HEK293 (cell line): ENCODE measurements at regions not wholly inside any gene's neighbourhood (a gene's known extent, or its start where the extent isn't known, plus 50 kb on each side); places are given as distances from the start of the nearest gene placed in this dataset.

Source experiments
- CTCF ChIA-PET: fragments of 350-600 bp; formaldehyde crosslinking; extraction: SDS; loops from one replicate; lab custom pipeline; 2021; ENCODE audit warnings: antibody characterized with exemption; lab: Yijun Ruan, JAX
- POLR2A ChIA-PET: fragments of 300-600 bp; formaldehyde crosslinking; extraction: SDS; loops from one replicate; lab custom pipeline; 2020; ENCODE audit warnings: antibody characterized with exemption, inconsistent platforms; lab: Yijun Ruan, JAX
- H3K27ac ChIP-seq: fragments of 200-500 bp; sonication (Bioruptor generic); 2 replicates; pipeline ENCODE4 v1.5.1; 2014; ENCODE audit warnings: low read depth, low read length, control low read depth, inconsistent platforms; ENCODE audit errors: extremely low read depth
- H3K36me3 ChIP-seq, 2 experiments: fragments of 200-500 bp in 1 of 2; sonication (Bioruptor generic) in 1 of 2; 1 replicate in 1 of 2; 2 replicates in 1 of 2; pipeline ENCODE4 v1.5.1; 2014 to 2017; ENCODE audit warnings: inconsistent platforms in 2 of 2, low read length in 2 of 2; ENCODE audit not compliant: control insufficient read depth in 2 of 2, insufficient read depth in 1 of 2
- H3K4me1 ChIP-seq: fragments of 200-500 bp; sonication (Bioruptor generic); 2 replicates; pipeline ENCODE4 v1.5.1; 2014; ENCODE audit warnings: mild to moderate bottlenecking, low read length, inconsistent platforms; ENCODE audit not compliant: control insufficient read depth, insufficient read depth
- H3K4me3 ChIP-seq: 2 replicates; pipeline ENCODE4 v1.5.1; 2011; ENCODE audit warnings: low read depth, mild to moderate bottlenecking, control low read depth, low read length, moderate library complexity
- H3K9me3 ChIP-seq: fragments of 200-500 bp; sonication (Bioruptor generic); 2 replicates; pipeline ENCODE4 v1.5.1; 2014; ENCODE audit warnings: low read depth, low read length, inconsistent platforms; ENCODE audit not compliant: control insufficient read depth, insufficient read depth
- KLF10 ChIP-seq: fragments of 450-650 bp; IDR thresholded peaks from 2 replicates; pipeline ENCODE4 v1.5.1; 2018; ENCODE audit warnings: missing biosample characterization, mild to moderate bottlenecking, missing genetic modification characterization
- OVOL3 ChIP-seq: fragments of 450-650 bp; formaldehyde crosslinking; IDR thresholded peaks from 2 replicates; pipeline ENCODE4 v1.5.1; 2016; ENCODE audit warnings: missing biosample characterization, missing genetic modification characterization
- SP3 ChIP-seq: fragments of 450-650 bp; formaldehyde crosslinking; IDR thresholded peaks from 2 replicates; pipeline ENCODE4 v1.5.1; 2016; ENCODE audit warnings: missing biosample characterization, missing genetic modification characterization
- TCF7L2 ChIP-seq: IDR thresholded peaks from 2 replicates; pipeline ENCODE4 v1.6.1; 2011; ENCODE audit warnings: low read depth, mild to moderate bottlenecking, inconsistent platforms, low read length, moderate library complexity, borderline replicate concordance
- ZBTB49 ChIP-seq: fragments of 450-650 bp; formaldehyde crosslinking; IDR thresholded peaks from 2 replicates; pipeline ENCODE4 v1.5.1; 2016; ENCODE audit warnings: missing biosample characterization, missing genetic modification characterization, low read depth
- ZFHX2 ChIP-seq: fragments of 450-650 bp; formaldehyde crosslinking; conservative IDR thresholded peaks from 2 replicates; pipeline ENCODE4 v1.5.1; 2016; ENCODE audit warnings: missing biosample characterization, missing genetic modification characterization
- ZFP41 ChIP-seq: fragments of 450-650 bp; formaldehyde crosslinking; IDR thresholded peaks from 2 replicates; pipeline ENCODE4 v1.5.1; 2016; ENCODE audit warnings: missing biosample characterization, missing genetic modification characterization, borderline replicate concordance
- ZNF138 ChIP-seq: fragments of 450-650 bp; formaldehyde crosslinking; IDR thresholded peaks from 2 replicates; pipeline ENCODE4 v1.5.1; 2016; ENCODE audit warnings: missing biosample characterization, missing genetic modification characterization, borderline replicate concordance
- ZNF140 ChIP-seq: fragments of 450-650 bp; formaldehyde crosslinking; IDR thresholded peaks from 2 replicates; pipeline ENCODE4 v1.5.1; 2016; ENCODE audit warnings: missing biosample characterization, missing genetic modification characterization
- ZNF155 ChIP-seq: fragments of 450-650 bp; formaldehyde crosslinking; IDR thresholded peaks from 2 replicates; pipeline ENCODE4 v1.5.1; 2016; ENCODE audit warnings: missing biosample characterization, missing genetic modification characterization
- ZNF2 ChIP-seq: fragments of 450-650 bp; formaldehyde crosslinking; IDR thresholded peaks from 2 replicates; pipeline ENCODE4 v1.5.1; 2016; ENCODE audit warnings: missing biosample characterization, missing genetic modification characterization
- ZNF211 ChIP-seq: fragments of 450-650 bp; formaldehyde crosslinking; IDR thresholded peaks from 2 replicates; pipeline ENCODE4 v1.5.1; 2016; ENCODE audit warnings: low read depth, missing biosample characterization, missing genetic modification characterization
- ZNF214 ChIP-seq: fragments of 450-650 bp; formaldehyde crosslinking; IDR thresholded peaks from 2 replicates; pipeline ENCODE4 v1.5.1; 2017; ENCODE audit warnings: missing biosample characterization, mild to moderate bottlenecking, missing genetic modification characterization, borderline replicate concordance
- ZNF24 ChIP-seq: fragments of 450-650 bp; formaldehyde crosslinking; IDR thresholded peaks from 2 replicates; pipeline ENCODE4 v1.5.1; 2016; ENCODE audit warnings: missing biosample characterization, missing genetic modification characterization
- ZNF248 ChIP-seq: fragments of 450-650 bp; formaldehyde crosslinking; IDR thresholded peaks from 2 replicates; pipeline ENCODE4 v1.5.1; 2017; ENCODE audit warnings: missing biosample characterization, missing genetic modification characterization
- ZNF280C ChIP-seq: fragments of 450-650 bp; formaldehyde crosslinking; IDR thresholded peaks from 2 replicates; pipeline ENCODE4 v1.5.1; 2016; ENCODE audit warnings: missing biosample characterization, missing genetic modification characterization
- ZNF311 ChIP-seq: fragments of 450-650 bp; formaldehyde crosslinking; IDR thresholded peaks from 2 replicates; pipeline ENCODE4 v1.5.1; 2017; ENCODE audit warnings: missing biosample characterization, missing genetic modification characterization, borderline replicate concordance
- ZNF362 ChIP-seq: fragments of 450-650 bp; formaldehyde crosslinking; IDR thresholded peaks from 2 replicates; pipeline ENCODE4 v1.5.1; 2016; ENCODE audit warnings: missing biosample characterization, missing genetic modification characterization
- ZNF426 ChIP-seq: fragments of 450-650 bp; formaldehyde crosslinking; IDR thresholded peaks from 2 replicates; pipeline ENCODE4 v1.5.1; 2017; ENCODE audit warnings: missing biosample characterization, missing genetic modification characterization, mild to moderate bottlenecking, inconsistent platforms, moderate library complexity
- ZNF433 ChIP-seq: fragments of 450-650 bp; formaldehyde crosslinking; IDR thresholded peaks from 2 replicates; pipeline ENCODE4 v1.5.1; 2016; ENCODE audit warnings: missing biosample characterization, missing genetic modification characterization, low read depth
- ZNF449 ChIP-seq: fragments of 450-650 bp; formaldehyde crosslinking; IDR thresholded peaks from 2 replicates; pipeline ENCODE4 v1.5.1; 2017; ENCODE audit warnings: missing biosample characterization, mild to moderate bottlenecking, missing genetic modification characterization, moderate library complexity
- ZNF548 ChIP-seq: fragments of 450-650 bp; formaldehyde crosslinking; IDR thresholded peaks from 2 replicates; pipeline ENCODE4 v1.5.1; 2016; ENCODE audit warnings: missing biosample characterization, missing genetic modification characterization
- ZNF610 ChIP-seq: fragments of 450-650 bp; formaldehyde crosslinking; IDR thresholded peaks from 2 replicates; pipeline ENCODE4 v1.5.1; 2016; ENCODE audit warnings: missing biosample characterization, missing genetic modification characterization, borderline replicate concordance
- ZNF639 ChIP-seq: fragments of 450-650 bp; formaldehyde crosslinking; IDR thresholded peaks from 2 replicates; pipeline ENCODE4 v1.5.1; 2016; ENCODE audit warnings: missing biosample characterization, missing genetic modification characterization
- ZNF670 ChIP-seq: fragments of 450-650 bp; formaldehyde crosslinking; IDR thresholded peaks from 2 replicates; pipeline ENCODE4 v1.5.1; 2016; ENCODE audit warnings: missing biosample characterization, missing genetic modification characterization, low read depth
- ZNF707 ChIP-seq: fragments of 450-650 bp; formaldehyde crosslinking; IDR thresholded peaks from 2 replicates; pipeline ENCODE4 v1.5.1; 2016; ENCODE audit warnings: missing biosample characterization, missing genetic modification characterization
- ZNF791 ChIP-seq: fragments of 450-650 bp; formaldehyde crosslinking; IDR thresholded peaks from 2 replicates; pipeline ENCODE4 v1.5.1; 2016; ENCODE audit warnings: missing biosample characterization, missing genetic modification characterization
- ZSCAN23 ChIP-seq: fragments of 450-650 bp; formaldehyde crosslinking; IDR thresholded peaks from 2 replicates; pipeline ENCODE4 v1.5.1; 2016; ENCODE audit warnings: missing biosample characterization, missing genetic modification characterization

- no peak for TF ChIP-seq ZNF280C
Observed at GRCh38 chr9:16275795-16276624, 594.5 kb downstream of the BNC2 start (continued).

GRCh38 chr9:16276866-16277265, 593.6 kb downstream of the BNC2 start:
- CTCF ChIA-PET, result interaction anchor here (1.1 kb wide), 1 partner anchor 9 kb away, joined by 4 read pairs; no protein-coding TSS in a partner anchor

GRCh38 chr9:16277471-16277960, 593.0 kb downstream of the BNC2 start:
- H3K4me3 ChIP-seq, result no peak overlapping the region
- no peaks in the 10 kb centered on the region for H3K36me3 ChIP-seq
- no peaks in the 10 kb centered on the region for H3K4me1 ChIP-seq
- POLR2A ChIA-PET, result no interaction called here
- no peaks in the 10 kb centered on the region for H3K9me3 ChIP-seq
- no peak overlapping the region for H3K27ac ChIP-seq
- CTCF ChIA-PET, result interaction anchor here (1.1 kb wide), 1 partner anchor 10 kb away, joined by 4 read pairs; no protein-coding TSS in a partner anchor
- TF ChIP-seq ZFP41 (tag by site-specific recombination) (no peak), ZNF791 (tag by site-specific recombination) (no peak), ZNF449 (tag by site-specific recombination) (no peak), ZNF639 (tag by site-specific recombination) (no peak), ZBTB49 (tag by site-specific recombination) (no peak), ZSCAN23 (no peak), ZNF211 (no peak), TCF7L2 (no peak), ZNF433 (tag by site-specific recombination) (no peak), ZNF610 (tag by site-specific recombination) (no peak), ZNF548 (tag by site-specific recombination) (no peak), ZNF2 (tag by site-specific recombination) (no peak)

More at GRCh38 chr9:16276866-16277265, 593.6 kb downstream of the BNC2 start:
- Histone ChIP-seq H3K4me1 (no peaks in the 10 kb centered on the region), H3K9me3 (no peaks in the 10 kb centered on the region), H3K36me3 (no peaks in the 10 kb centered on the region), H3K4me3 (no peak overlapping the region), H3K27ac (no peak overlapping the region)
- no peak for TF ChIP-seq ZNF362
- TF ChIP-seq ZNF155, result no peak
- no peak for TF ChIP-seq ZNF138 (tag by site-specific recombination)
- no peak for TF ChIP-seq ZNF707 (tag by site-specific recombination)
- TF ChIP-seq ZNF426, result no peak
- no peak for TF ChIP-seq ZNF248
- no peak for TF ChIP-seq OVOL3 (tag by site-specific recombination)
- no peak for TF ChIP-seq KLF10 (tag by site-specific recombination)
- no peak for TF ChIP-seq ZNF140 (tag by site-specific recombination)
- no peak for TF ChIP-seq ZFHX2 (tag by site-specific recombination)
- no peak for TF ChIP-seq ZNF214 (tag by site-specific recombination)
- TF ChIP-seq ZNF670 (tag by site-specific recombination), result no peak
- TF ChIP-seq ZNF311 (tag by site-specific recombination), result no peak
- no peak for TF ChIP-seq SP3 (tag by site-specific recombination)
- no peak for TF ChIP-seq ZNF24 (tag by site-specific recombination)
- POLR2A ChIA-PET, result interaction anchor here (0.6 kb wide), 1 partner anchor 340 kb away, joined by 4 read pairs; no protein-coding TSS in a partner anchor
